IMR-90 (cell line): ENCODE measurements at regions not wholly inside any gene's neighbourhood (a gene's known extent, or its start where the extent isn't known, plus 50 kb on each side); places are given as distances from the start of the nearest gene placed in this dataset.

Experiments
- ATAC-seq: fragments of 200-7000 bp; cut with Tn5 transposase; 2 replicates; pipeline ENCODE4 v1.9.1; 2020; ENCODE audit warnings: low read depth, mild to moderate bottlenecking, moderate library complexity
- BruUV-seq: library from RNA; stranded (reverse); fragments of 400-500 nt; replicated peaks from 2 replicates; lab custom pipeline; 2021; lab: Mats Ljungman, UMichigan
- CTCF ChIA-PET: fragments of 300-600 bp; formaldehyde crosslinking; extraction: SDS; loops from one replicate; lab custom pipeline; 2021; ENCODE audit warnings: antibody characterized with exemption; lab: Yijun Ruan, JAX
- POLR2A ChIA-PET: fragments of 300-600 bp; sonication (Branson Sonifier 250); formaldehyde crosslinking; loops from one replicate; lab custom pipeline; 2022; ENCODE audit warnings: antibody characterized with exemption; ENCODE audit not compliant: unreplicated experiment; lab: Charles Lee
- DNase-seq: peaks from one replicate; pipeline ENCODE4 v3.0.0; 2013
- H2AFZ ChIP-seq: replicated peaks from 2 replicates; pipeline ENCODE3; 2013; ENCODE audit warnings: low read length, mild to moderate bottlenecking; ENCODE audit not compliant: poor library complexity
- H2AK5ac ChIP-seq: 2 replicates; pipeline ENCODE4 v1.6.1; 2013; ENCODE audit warnings: low read depth, low read length, inconsistent platforms
- H2AK9ac ChIP-seq: replicated peaks from 2 replicates; pipeline ENCODE3; 2013; ENCODE audit warnings: mild to moderate bottlenecking, low read depth, low read length, moderate library complexity; ENCODE audit not compliant: poor library complexity
- H2BK120ac ChIP-seq: 2 replicates; pipeline ENCODE4 v1.6.1; 2013; ENCODE audit warnings: low read depth, low read length, inconsistent platforms
- H2BK15ac ChIP-seq: 3 replicates; pipeline ENCODE4 v1.6.1; 2013; ENCODE audit warnings: low read depth, low read length, inconsistent platforms
- H2BK20ac ChIP-seq: 2 replicates; pipeline ENCODE4 v1.6.1; 2013; ENCODE audit warnings: low read depth, mild to moderate bottlenecking, inconsistent platforms, low read length, moderate library complexity
- H2BK5ac ChIP-seq: 2 replicates; pipeline ENCODE4 v1.6.1; 2013; ENCODE audit warnings: mild to moderate bottlenecking, low read depth, low read length, inconsistent platforms; ENCODE audit not compliant: poor library complexity, severe bottlenecking
- H3K14ac ChIP-seq: replicated peaks from 2 replicates; pipeline ENCODE4 v1.6.1; 2013; ENCODE audit warnings: low read depth, low read length, inconsistent platforms
- H3K18ac ChIP-seq: 2 replicates; pipeline ENCODE4 v1.6.1; 2013; ENCODE audit warnings: low read depth, low read length, control low read depth
- H3K23ac ChIP-seq: 2 replicates; pipeline ENCODE4 v1.6.1; 2013; ENCODE audit warnings: low read depth, low read length, inconsistent platforms
- H3K27ac ChIP-seq: 2 replicates; pipeline ENCODE4 v1.5.1; 2013; ENCODE audit warnings: mild to moderate bottlenecking, control low read depth, low read length; ENCODE audit not compliant: insufficient read depth
- H3K27me3 ChIP-seq: 2 replicates; pipeline ENCODE4 v1.6.1; 2013; ENCODE audit warnings: low read length; ENCODE audit not compliant: control insufficient read depth, insufficient read depth
- H3K36me3 ChIP-seq: 2 replicates; pipeline ENCODE4 v1.6.1; 2013; ENCODE audit warnings: low read length, mixed read lengths; ENCODE audit not compliant: control insufficient read depth, insufficient read depth
- H3K4ac ChIP-seq: 2 replicates; pipeline ENCODE4 v1.6.1; 2013; ENCODE audit warnings: low read depth, low read length, inconsistent platforms
- H3K4me1 ChIP-seq: 2 replicates; pipeline ENCODE4 v1.6.1; 2013; ENCODE audit warnings: low read length, mixed read lengths; ENCODE audit not compliant: control insufficient read depth, insufficient read depth
- H3K4me2 ChIP-seq: 2 replicates; pipeline ENCODE4 v1.6.1; 2013; ENCODE audit warnings: low read depth, mild to moderate bottlenecking, control low read depth, low read length, moderate library complexity
- H3K4me3 ChIP-seq: 2 replicates; pipeline ENCODE4 v1.5.1; 2013; ENCODE audit warnings: low read depth, mild to moderate bottlenecking, control low read depth, low read length, moderate library complexity; ENCODE audit not compliant: insufficient read depth
- H3K56ac ChIP-seq: 2 replicates; pipeline ENCODE4 v1.6.1; 2013; ENCODE audit warnings: low read length, inconsistent platforms; ENCODE audit not compliant: insufficient read depth; ENCODE audit errors: extremely low read depth
- H3K79me1 ChIP-seq, 2 experiments: 2 replicates each; pipeline ENCODE4 v1.6.1; 2013; ENCODE audit warnings: low read length in 2 of 2, inconsistent platforms in 1 of 2, low read depth in 1 of 2
- H3K9ac ChIP-seq: 2 replicates; pipeline ENCODE4 v1.6.1; 2013; ENCODE audit warnings: low read depth, low read length, control low read depth
- H3K9me1 ChIP-seq: 2 replicates; pipeline ENCODE4 v1.6.1; 2013; ENCODE audit warnings: low read length, inconsistent platforms; ENCODE audit not compliant: insufficient read depth
- H3K9me3 ChIP-seq: 2 replicates; pipeline ENCODE4 v1.6.1; 2013; ENCODE audit warnings: low read length; ENCODE audit not compliant: control insufficient read depth, insufficient read depth
- H4K20me1 ChIP-seq: 2 replicates; pipeline ENCODE4 v1.6.1; 2013; ENCODE audit warnings: low read length, inconsistent platforms; ENCODE audit not compliant: insufficient read depth
- H4K5ac ChIP-seq: 2 replicates; pipeline ENCODE4 v1.6.1; 2013; ENCODE audit warnings: mild to moderate bottlenecking, low read depth, low read length, control low read depth
- H4K8ac ChIP-seq, 2 experiments: 2 replicates each; pipeline ENCODE4 v1.6.1; 2013; ENCODE audit warnings: low read depth in 2 of 2, low read length in 2 of 2, control low read depth in 1 of 2, inconsistent platforms in 1 of 2
- H4K91ac ChIP-seq: 2 replicates; pipeline ENCODE4 v1.6.1; 2013; ENCODE audit warnings: low read depth, low read length, inconsistent platforms; ENCODE audit not compliant: insufficient read depth
- BHLHE40 ChIP-seq: fragments of 150-350 bp; IDR thresholded peaks from 2 replicates; pipeline ENCODE4 v1.6.1; 2016; ENCODE audit warnings: mild to moderate bottlenecking, low read depth, low read length
- FOS ChIP-seq: fragments of 150-350 bp; IDR thresholded peaks from 2 replicates; pipeline ENCODE4 v1.6.1; 2016; ENCODE audit warnings: low read depth, low read length
- MXI1 ChIP-seq: IDR thresholded peaks from 2 replicates; pipeline ENCODE4 v1.6.1; 2012; ENCODE audit warnings: low read depth, mild to moderate bottlenecking, low read length, moderate library complexity, borderline replicate concordance
- RCOR1 ChIP-seq: IDR thresholded peaks from 2 replicates; pipeline ENCODE4 v1.6.1; 2012; ENCODE audit warnings: mild to moderate bottlenecking, low read length, improper control_type of control experiment; ENCODE audit not compliant: insufficient replicate concordance
- WGBS, 2 experiments: methylation state at CpG; one replicate each; pipeline versions ENCODE4 v1.1.5 to v1.1.7; 2013; ENCODE audit warnings: missing lambda C conversion rate in 2 of 2; ENCODE audit not compliant: insufficient read length in 1 of 2; ENCODE audit errors: extremely low coverage in 2 of 2; 5-methylcytosine and 5-hydroxymethylcytosine counted together
- dilution Hi-C: fragments of 300-500 bp; cut with HindIII; formaldehyde crosslinking; loops from one replicate; pipeline ENCODE4 v1.14.3; 2018; ENCODE audit warnings: low sequenced_read_pairs; ENCODE audit not compliant: unreplicated experiment
- in situ Hi-C: fragments of 300-500 bp; cut with MboI; formaldehyde crosslinking; loops from 3 replicates; pipeline ENCODE4 v1.14.3; 2019; ENCODE audit warnings: low sequenced_read_pairs, inconsistent platforms, mixed read lengths
- intact Hi-C: fragments of 100-400 bp; cut with micrococcal nuclease; formaldehyde crosslinking; loops from 2 replicates; pipeline ENCODE4 v1.10.0; 2022

DNA sequence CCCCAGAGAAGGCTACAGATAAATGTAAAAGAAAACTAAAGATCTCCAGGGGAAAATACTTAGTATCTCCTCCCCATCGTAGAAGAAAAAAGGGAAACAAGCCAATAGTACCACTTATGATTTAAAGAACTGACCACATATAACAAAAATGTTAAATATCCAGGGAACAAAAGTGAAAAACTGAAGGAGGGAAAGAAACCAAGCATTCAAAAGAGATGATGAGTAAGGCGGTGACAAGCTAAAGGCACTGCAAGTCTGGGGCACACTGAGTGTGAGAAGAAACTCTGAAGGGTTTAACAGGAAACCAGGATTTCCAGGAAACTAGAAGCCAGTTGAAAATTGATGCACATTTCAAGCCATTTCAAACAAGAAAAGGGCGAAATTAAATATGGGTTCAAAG is 226.3 kb downstream of the AHR start:
- Histone ChIP-seq H3K27ac (no peak overlapping the region), H3K4me2 (peak overlapping the region; percentile 9; the same call in 1 of the 2 replicates), H2BK5ac (peak overlapping the region; percentile 80), H2AK5ac (no peak overlapping the region), H4K8ac (peak overlapping the region in 1 of 2 experiments; percentile 21; a peak in 2 of 4 replicates), H3K27me3 (no peaks in the 10 kb centered on the region), H3K9me3 (no peaks in the 10 kb centered on the region), H3K4me1 (peaks cover 6% of the 10 kb centered on the region), H2AK9ac (no peak overlapping the region), H4K5ac (0 out of 2 replicates have a peak overlapping the region, but pooled peaks have one; percentile 12), H3K9me1 (peaks cover 3% of the 10 kb centered on the region; the same call in 1 of the 2 replicates), H3K56ac (no peak overlapping the region), H2BK120ac (no peak overlapping the region), H3K23ac (no peak overlapping the region), H4K20me1 (no peaks in the 10 kb centered on the region), H3K36me3 (no peaks in the 10 kb centered on the region), H3K14ac (no peak overlapping the region; the same call in 1 of the 2 replicates), H4K91ac (no peak overlapping the region), H2AFZ (no peak overlapping the region), H3K79me1 (no peaks in the 10 kb centered on the region), H3K4me3 (no peak overlapping the region), H3K18ac (no peak overlapping the region; the same call in 1 of the 2 replicates), H2BK20ac (peak overlapping the region; percentile 69; the same call in 1 of the 2 replicates), H3K4ac (no peak overlapping the region), H2BK15ac (peak overlapping the region; percentile 7; the same call in 1 of the 3 replicates), H3K9ac (no peak overlapping the region)
- intact Hi-C loops: no loop called here
- POLR2A ChIA-PET: no interaction called here
- peak; percentile 58 for ATAC-seq
- BruUV-seq: no TSS peak
- dilution Hi-C loops: no loop called here
- CTCF ChIA-PET: no interaction called here
- in situ Hi-C loops: no loop called here
- peak; percentile 65 for DNase-seq
- no CpG with 5 or more reads among the region's 3 CpGs for WGBS, 2 experiments
- TF ChIP-seq FOS (no peak), BHLHE40 (no peak), MXI1 (no peak), RCOR1 (no peak)
